ENCODE measurements at regions not wholly inside any gene's neighbourhood (a gene's known extent, or its start where the extent isn't known, plus 50 kb on each side); places are given as distances from the start of the nearest gene placed in this dataset.

- no peak overlapping the region for H2AFZ ChIP-seq (ENCODE audit: low read depth, low read length)
- peak overlapping the region; percentile 39 for H3K4me3 ChIP-seq (ENCODE audit: insufficient read depth, low read depth, low read length)
- Mint-ChIP-seq H3K36me3 (ENCODE audit: low read depth, unreplicated experiment) (no peaks in the 10 kb centered on the region), H3K27me3 (ENCODE audit: low read depth, unreplicated experiment) (no peaks in the 10 kb centered on the region), H3K27ac (ENCODE audit: unreplicated experiment) (peak overlapping the region; percentile 88), H3K4me3 (ENCODE audit: unreplicated experiment) (peak overlapping the region; percentile 62), H3K4me1 (ENCODE audit: low read depth, unreplicated experiment) (peaks cover 17% of the 10 kb centered on the region), H3K9me3 (ENCODE audit: unreplicated experiment) (peaks cover 7% of the 10 kb centered on the region)
- no peaks in the 10 kb centered on the region for H3K36me3 ChIP-seq (ENCODE audit: insufficient read depth, low read length)
- no peaks in the 10 kb centered on the region for H3K9me3 ChIP-seq (ENCODE audit: insufficient read depth, low read depth, low read length)
- peak; percentile 96 for DNase-seq (ENCODE audit: low read depth)
- peak overlapping the region; percentile 87 for H3K27ac ChIP-seq (ENCODE audit: low read depth, low read length)
- peaks cover 18% of the 10 kb centered on the region for H3K4me1 ChIP-seq (ENCODE audit: insufficient read depth, low read length)
- H3K27me3 ChIP-seq (ENCODE audit: insufficient read depth, low read length): no peaks in the 10 kb centered on the region
- no peak for TF ChIP-seq EZH2 (IDR thresholded peaks at IDR 0.05; ENCODE audit: insufficient read depth, low read length)
- TF ChIP-seq CTCF (IDR thresholded peaks at IDR 0.05; ENCODE audit: insufficient read depth, low read depth, low read length): no peak
- peak overlapping the region; percentile 67 for H3K9ac ChIP-seq (ENCODE audit: low read length)
- H3K79me2 ChIP-seq (ENCODE audit: insufficient read depth, low read length): no peaks in the 10 kb centered on the region
- FAIRE-seq: no peak
- peak overlapping the region; percentile 74 for H3K4me2 ChIP-seq (ENCODE audit: low read length)
- H4K20me1 ChIP-seq (ENCODE audit: insufficient read depth, low read length): no peaks in the 10 kb centered on the region
These were observed 537.2 kb downstream of the STIM2 start for GRCh38 chr4:27397886-27398285.

- Histone ChIP-seq H3K4me2 (ENCODE audit: low read length) (peak overlapping the region; percentile 6), H3K4me3 (ENCODE audit: insufficient read depth, low read depth, low read length) (no peak overlapping the region), H3K79me2 (ENCODE audit: insufficient read depth, low read length) (no peaks in the 10 kb centered on the region), H2AFZ (ENCODE audit: low read depth, low read length) (peak overlapping the region; percentile 46), H3K9ac (ENCODE audit: low read length) (peak overlapping the region; percentile 17), H3K27me3 (ENCODE audit: insufficient read depth, low read length) (no peaks in the 10 kb centered on the region), H4K20me1 (ENCODE audit: insufficient read depth, low read length) (no peaks in the 10 kb centered on the region), H3K4me1 (ENCODE audit: insufficient read depth, low read length) (peaks cover 18% of the 10 kb centered on the region), H3K36me3 (ENCODE audit: insufficient read depth, low read length) (no peaks in the 10 kb centered on the region), H3K9me3 (ENCODE audit: insufficient read depth, low read depth, low read length) (no peaks in the 10 kb centered on the region), H3K27ac (ENCODE audit: low read depth, low read length) (peak overlapping the region; percentile 87)
- no peak overlapping the region for H3K4me3 Mint-ChIP-seq (ENCODE audit: unreplicated experiment)
- no peaks in the 10 kb centered on the region for H3K36me3 Mint-ChIP-seq (ENCODE audit: low read depth, unreplicated experiment)
- DNase-seq (ENCODE audit: low read depth) (peak; percentile 43), FAIRE-seq (no peak)
- H3K9me3 Mint-ChIP-seq (ENCODE audit: unreplicated experiment): peaks cover 7% of the 10 kb centered on the region
- H3K27ac Mint-ChIP-seq (ENCODE audit: unreplicated experiment): peak overlapping the region; percentile 79
- H3K4me1 Mint-ChIP-seq (ENCODE audit: low read depth, unreplicated experiment): peaks cover 17% of the 10 kb centered on the region
- no peaks in the 10 kb centered on the region for H3K27me3 Mint-ChIP-seq (ENCODE audit: low read depth, unreplicated experiment)
- no peak for TF ChIP-seq CTCF (IDR thresholded peaks at IDR 0.05; ENCODE audit: insufficient read depth, low read depth, low read length)
- no peak for TF ChIP-seq EZH2 (IDR thresholded peaks at IDR 0.05; ENCODE audit: insufficient read depth, low read length)
These were observed 538.1 kb downstream of the STIM2 start for GRCh38 chr4:27398631-27399310.

GRCh38 chr4:27407616-27408015 is 547.0 kb downstream of the STIM2 start:
- peak; percentile 75 for DNase-seq (ENCODE audit: low read depth)
- Histone ChIP-seq H3K27ac (ENCODE audit: low read depth, low read length) (no peak overlapping the region), H3K79me2 (ENCODE audit: insufficient read depth, low read length) (no peaks in the 10 kb centered on the region), H3K4me1 (ENCODE audit: insufficient read depth, low read length) (peaks cover 3% of the 10 kb centered on the region), H3K27me3 (ENCODE audit: insufficient read depth, low read length) (no peaks in the 10 kb centered on the region), H3K9ac (ENCODE audit: low read length) (no peak overlapping the region), H2AFZ (ENCODE audit: low read depth, low read length) (no peak overlapping the region), H3K4me3 (ENCODE audit: insufficient read depth, low read depth, low read length) (no peak overlapping the region), H3K9me3 (ENCODE audit: insufficient read depth, low read depth, low read length) (peaks cover 7% of the 10 kb centered on the region), H3K36me3 (ENCODE audit: insufficient read depth, low read length) (no peaks in the 10 kb centered on the region), H3K4me2 (ENCODE audit: low read length) (no peak overlapping the region), H4K20me1 (ENCODE audit: insufficient read depth, low read length) (no peaks in the 10 kb centered on the region)
- Mint-ChIP-seq H3K27ac (ENCODE audit: unreplicated experiment) (peak overlapping the region; percentile 86), H3K36me3 (ENCODE audit: low read depth, unreplicated experiment) (no peaks in the 10 kb centered on the region), H3K9me3 (ENCODE audit: unreplicated experiment) (peaks cover 12% of the 10 kb centered on the region), H3K4me3 (ENCODE audit: unreplicated experiment) (no peak overlapping the region), H3K27me3 (ENCODE audit: low read depth, unreplicated experiment) (no peaks in the 10 kb centered on the region), H3K4me1 (ENCODE audit: low read depth, unreplicated experiment) (peaks cover 18% of the 10 kb centered on the region)
- TF ChIP-seq EZH2 (IDR thresholded peaks at IDR 0.05; ENCODE audit: insufficient read depth, low read length) (no peak), CTCF (IDR thresholded peaks at IDR 0.05; ENCODE audit: insufficient read depth, low read depth, low read length) (no peak)
- FAIRE-seq: peak; percentile 13

Data from astrocyte (in vitro differentiated cells and primary cell).